ENCODE measurements at regions not wholly inside any gene's neighbourhood (a gene's known extent, or its start where the extent isn't known, plus 50 kb on each side); places are given as distances from the start of the nearest gene placed in this dataset.

- H2AFZ ChIP-seq (ENCODE audit: low read depth, low read length), result no peak overlapping the region
- H4K20me1 ChIP-seq (ENCODE audit: insufficient read depth), result no peaks in the 10 kb centered on the region
- no peaks in the 10 kb centered on the region for H3K9me2 ChIP-seq (ENCODE audit: insufficient read depth, low read length)
- H3K4me2 ChIP-seq (ENCODE audit: low read length), result no peak overlapping the region
- no peaks in the 10 kb centered on the region for H3K9me3 ChIP-seq (ENCODE audit: low read length)
- no peaks in the 10 kb centered on the region for H3K36me3 ChIP-seq (ENCODE audit: insufficient read depth, low read length)
- H3K4me3 ChIP-seq (ENCODE audit: low read length), result no peak overlapping the region
- H3K9ac ChIP-seq (ENCODE audit: low read length), result no peak overlapping the region
- H3K27ac ChIP-seq (ENCODE audit: low read length), result no peak overlapping the region
- no peaks in the 10 kb centered on the region for H3K79me2 ChIP-seq (replicated peaks; ENCODE audit: insufficient read depth, low read length)
- H3K27me3 ChIP-seq (ENCODE audit: insufficient read depth, low read depth, low read length), result no peaks in the 10 kb centered on the region
- no peak for TF ChIP-seq SMC3 (conservative IDR thresholded peaks at IDR 0.05; ENCODE audit: poor library complexity)
- TF ChIP-seq EZH2 (IDR thresholded peaks at IDR 0.05; ENCODE audit: borderline replicate concordance, insufficient read depth, low read length, poor library complexity, severe bottlenecking), result no peak
- TF ChIP-seq, protein P1, sequence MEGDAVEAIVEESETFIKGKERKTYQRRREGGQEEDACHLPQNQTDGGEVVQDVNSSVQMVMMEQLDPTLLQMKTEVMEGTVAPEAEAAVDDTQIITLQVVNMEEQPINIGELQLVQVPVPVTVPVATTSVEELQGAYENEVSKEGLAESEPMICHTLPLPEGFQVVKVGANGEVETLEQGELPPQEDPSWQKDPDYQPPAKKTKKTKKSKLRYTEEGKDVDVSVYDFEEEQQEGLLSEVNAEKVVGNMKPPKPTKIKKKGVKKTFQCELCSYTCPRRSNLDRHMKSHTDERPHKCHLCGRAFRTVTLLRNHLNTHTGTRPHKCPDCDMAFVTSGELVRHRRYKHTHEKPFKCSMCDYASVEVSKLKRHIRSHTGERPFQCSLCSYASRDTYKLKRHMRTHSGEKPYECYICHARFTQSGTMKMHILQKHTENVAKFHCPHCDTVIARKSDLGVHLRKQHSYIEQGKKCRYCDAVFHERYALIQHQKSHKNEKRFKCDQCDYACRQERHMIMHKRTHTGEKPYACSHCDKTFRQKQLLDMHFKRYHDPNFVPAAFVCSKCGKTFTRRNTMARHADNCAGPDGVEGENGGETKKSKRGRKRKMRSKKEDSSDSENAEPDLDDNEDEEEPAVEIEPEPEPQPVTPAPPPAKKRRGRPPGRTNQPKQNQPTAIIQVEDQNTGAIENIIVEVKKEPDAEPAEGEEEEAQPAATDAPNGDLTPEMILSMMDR (IDR thresholded peaks at IDR 0.05; ENCODE audit: poor library complexity, severe bottlenecking), result no peak
- TF ChIP-seq EP300 (conservative IDR thresholded peaks at IDR 0.05; ENCODE audit: poor library complexity, severe bottlenecking), result no peak
- TF ChIP-seq REST (IDR thresholded peaks at IDR 0.05; ENCODE audit: borderline replicate concordance), result no peak
- no peak for TF ChIP-seq MXI1 (conservative IDR thresholded peaks at IDR 0.05; ENCODE audit: poor library complexity, severe bottlenecking)
- no peak for TF ChIP-seq TAF1 (IDR thresholded peaks at IDR 0.05; ENCODE audit: low read depth)
- TF ChIP-seq RAD21 (conservative IDR thresholded peaks at IDR 0.05), result no peak
- no peak for TF ChIP-seq POLR2AphosphoS5 (IDR thresholded peaks at IDR 0.05)
- no peaks in the 10 kb centered on the region for H3F3A ChIP-seq (ENCODE audit: insufficient read depth, low read length, poor library complexity, severe bottlenecking)
These were observed 325.9 kb upstream of the NT5C1B start for GRCh38 chr2:18915227-18915626.

DNA sequence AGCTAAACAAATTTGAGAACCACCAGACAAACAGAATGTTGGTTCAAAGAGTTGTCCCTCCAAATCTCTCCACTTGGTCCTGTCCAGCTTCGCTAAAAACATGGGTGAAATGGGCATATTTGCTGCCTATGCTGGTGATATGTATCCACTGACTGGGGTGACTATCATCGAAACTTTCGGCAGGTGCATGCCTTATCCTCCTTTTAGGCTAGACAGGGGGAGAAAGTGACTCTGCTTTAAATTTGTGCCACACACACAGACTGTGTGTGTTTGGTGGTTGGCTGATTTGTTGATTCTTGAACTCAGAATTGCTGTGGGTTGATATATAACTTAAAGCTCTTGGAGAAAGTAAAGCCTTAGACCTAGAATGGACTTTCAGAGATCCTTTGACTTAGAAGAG is 324.1 kb upstream of the NT5C1B start:
- H3K27me3 ChIP-seq (ENCODE audit: insufficient read depth, low read depth, low read length), result no peaks in the 10 kb centered on the region
- no peaks in the 10 kb centered on the region for H3K9me2 ChIP-seq (ENCODE audit: insufficient read depth, low read length)
- H3K79me2 ChIP-seq (replicated peaks; ENCODE audit: insufficient read depth, low read length), result no peaks in the 10 kb centered on the region
- no peak overlapping the region for H3K4me2 ChIP-seq (ENCODE audit: low read length)
- H3K27ac ChIP-seq (ENCODE audit: low read length), result no peak overlapping the region
- no peak overlapping the region for H3K4me3 ChIP-seq (ENCODE audit: low read length)
- H3K9ac ChIP-seq (ENCODE audit: low read length), result no peak overlapping the region
- no peak overlapping the region for H2AFZ ChIP-seq (ENCODE audit: low read depth, low read length)
- H3F3A ChIP-seq (ENCODE audit: insufficient read depth, low read length, poor library complexity, severe bottlenecking), result no peaks in the 10 kb centered on the region
- TF ChIP-seq SMC3 (conservative IDR thresholded peaks at IDR 0.05; ENCODE audit: poor library complexity) (no peak), POLR2AphosphoS5 (IDR thresholded peaks at IDR 0.05) (no peak), EZH2 (IDR thresholded peaks at IDR 0.05; ENCODE audit: borderline replicate concordance, insufficient read depth, low read length, poor library complexity, severe bottlenecking) (no peak), MXI1 (conservative IDR thresholded peaks at IDR 0.05; ENCODE audit: poor library complexity, severe bottlenecking) (no peak), RAD21 (conservative IDR thresholded peaks at IDR 0.05) (no peak), REST (IDR thresholded peaks at IDR 0.05; ENCODE audit: borderline replicate concordance) (no peak), EP300 (conservative IDR thresholded peaks at IDR 0.05; ENCODE audit: poor library complexity, severe bottlenecking) (no peak), TAF1 (IDR thresholded peaks at IDR 0.05; ENCODE audit: low read depth) (no peak)
- TF ChIP-seq, protein P1 (IDR thresholded peaks at IDR 0.05; ENCODE audit: poor library complexity, severe bottlenecking), result no peak
- no peaks in the 10 kb centered on the region for H3K36me3 ChIP-seq (ENCODE audit: insufficient read depth, low read length)
- H3K9me3 ChIP-seq (ENCODE audit: low read length), result no peaks in the 10 kb centered on the region
- no peaks in the 10 kb centered on the region for H4K20me1 ChIP-seq (ENCODE audit: insufficient read depth)

Data from neural cell (in vitro differentiated cells).